ENCODE measurements at regions not wholly inside any gene's neighbourhood (a gene's known extent, or its start where the extent isn't known, plus 50 kb on each side); places are given as distances from the start of the nearest gene placed in this dataset.

GRCh38 chr16:5982979-5983378 lies 885.4 kb upstream of the EEF2KMT start:
- ATAC-seq (ENCODE audit: low FRiP score), result no peak
- DNase-seq (ENCODE audit: low spot score), result no peak
- no peak for TF ChIP-seq CTCF (IDR thresholded peaks at IDR 0.05)

- DNase-seq (ENCODE audit: low spot score) (no peak), ATAC-seq (ENCODE audit: low FRiP score) (no peak)
- no peak for TF ChIP-seq CTCF (IDR thresholded peaks at IDR 0.05)
Measured at GRCh38 chr16:5979905-5980550, 882.4 kb upstream of the EEF2KMT start.

- TF ChIP-seq CTCF (IDR thresholded peaks at IDR 0.05), result no peak
- DNase-seq (ENCODE audit: low spot score), result no peak
- no peak for ATAC-seq (ENCODE audit: low FRiP score)
Measured at GRCh38 chr16:5977329-5977728, 879.7 kb upstream of the EEF2KMT start.

GRCh38 chr16:5972747-5973146 lies 875.2 kb upstream of the EEF2KMT start:
- no peak for ATAC-seq (ENCODE audit: low FRiP score)
- TF ChIP-seq CTCF (IDR thresholded peaks at IDR 0.05), result no peak
- DNase-seq (ENCODE audit: low spot score), result no peak

- no peak for ATAC-seq (ENCODE audit: low FRiP score)
- TF ChIP-seq CTCF (IDR thresholded peaks at IDR 0.05), result no peak
- no peak for DNase-seq (ENCODE audit: low spot score)
Measured at GRCh38 chr16:5971924-5972323, 874.3 kb upstream of the EEF2KMT start.

GRCh38 chr16:5971106-5971505 lies 873.5 kb upstream of the EEF2KMT start:
- ATAC-seq (ENCODE audit: low FRiP score), result no peak
- no peak for DNase-seq (ENCODE audit: low spot score)
- no peak for TF ChIP-seq CTCF (IDR thresholded peaks at IDR 0.05)

GRCh38 chr16:5966004-5966403 lies 868.4 kb upstream of the EEF2KMT start:
- DNase-seq (ENCODE audit: low spot score), result no peak
- ATAC-seq (ENCODE audit: low FRiP score), result no peak
- no peak for TF ChIP-seq CTCF (IDR thresholded peaks at IDR 0.05)
